ENCODE measurements at regions not wholly inside any gene's neighbourhood (a gene's known extent, or its start where the extent isn't known, plus 50 kb on each side); places are given as distances from the start of the nearest gene placed in this dataset.

- Mint-ChIP-seq H3K9me3 (ENCODE audit: insufficient read depth) (no peaks in the 10 kb centered on the region), H3K4me1 (ENCODE audit: low read depth) (no peaks in the 10 kb centered on the region), H3K36me3 (ENCODE audit: low read depth) (no peaks in the 10 kb centered on the region), H3K27me3 (ENCODE audit: low read depth) (no peaks in the 10 kb centered on the region), H3K4me3 (no peak overlapping the region), H3K27ac (no peak overlapping the region)
- ATAC-seq (no peak), DNase-seq (no peak)
- ChIA-PET POLR2A (no interaction called here), CTCF (no interaction called here)
These were observed 262.1 kb downstream of the EPHA4 start for GRCh38 chr2:221309892-221310583.

GRCh38 chr2:221310730-221311129 lies 261.4 kb downstream of the EPHA4 start:
- Mint-ChIP-seq H3K27ac (no peak overlapping the region), H3K4me1 (ENCODE audit: low read depth) (no peaks in the 10 kb centered on the region), H3K27me3 (ENCODE audit: low read depth) (no peaks in the 10 kb centered on the region), H3K4me3 (no peak overlapping the region), H3K9me3 (ENCODE audit: insufficient read depth) (no peaks in the 10 kb centered on the region), H3K36me3 (ENCODE audit: low read depth) (no peaks in the 10 kb centered on the region)
- DNase-seq = no peak
- ATAC-seq = no peak
- ChIA-PET CTCF (no interaction called here), POLR2A (no interaction called here)

- CTCF ChIA-PET = no interaction called here
- ATAC-seq (no peak), DNase-seq (no peak)
- no peak overlapping the region for H3K27ac Mint-ChIP-seq
- H3K27me3 Mint-ChIP-seq (ENCODE audit: low read depth) = no peaks in the 10 kb centered on the region
- H3K36me3 Mint-ChIP-seq (ENCODE audit: low read depth) = no peaks in the 10 kb centered on the region
- H3K4me1 Mint-ChIP-seq (ENCODE audit: low read depth) = no peaks in the 10 kb centered on the region
- no peaks in the 10 kb centered on the region for H3K9me3 Mint-ChIP-seq (ENCODE audit: insufficient read depth)
- POLR2A ChIA-PET = no interaction called here
- H3K4me3 Mint-ChIP-seq = no peak overlapping the region
These were observed 259.5 kb downstream of the EPHA4 start for GRCh38 chr2:221312634-221313033.

GRCh38 chr2:221314786-221315185 lies 257.3 kb downstream of the EPHA4 start:
- H3K9me3 Mint-ChIP-seq (ENCODE audit: insufficient read depth) = no peaks in the 10 kb centered on the region
- H3K27me3 Mint-ChIP-seq (ENCODE audit: low read depth) = no peaks in the 10 kb centered on the region
- H3K4me1 Mint-ChIP-seq (ENCODE audit: low read depth) = no peaks in the 10 kb centered on the region
- H3K36me3 Mint-ChIP-seq (ENCODE audit: low read depth) = no peaks in the 10 kb centered on the region
- ChIA-PET CTCF (no interaction called here), POLR2A (no interaction called here)
- DNase-seq (no peak), ATAC-seq (no peak)
- no peak overlapping the region for H3K27ac Mint-ChIP-seq
- no peak overlapping the region for H3K4me3 Mint-ChIP-seq

- POLR2A ChIA-PET = no interaction called here
- ATAC-seq = no peak
- no peaks in the 10 kb centered on the region for H3K36me3 Mint-ChIP-seq (ENCODE audit: low read depth)
- CTCF ChIA-PET = no interaction called here
- H3K27me3 Mint-ChIP-seq (ENCODE audit: low read depth) = no peaks in the 10 kb centered on the region
- H3K4me3 Mint-ChIP-seq = no peak overlapping the region
- no peaks in the 10 kb centered on the region for H3K4me1 Mint-ChIP-seq (ENCODE audit: low read depth)
- H3K27ac Mint-ChIP-seq = no peak overlapping the region
- no peaks in the 10 kb centered on the region for H3K9me3 Mint-ChIP-seq (ENCODE audit: insufficient read depth)
- no peak for DNase-seq
These were observed 253.6 kb downstream of the EPHA4 start for GRCh38 chr2:221318376-221319130.

- H3K4me3 Mint-ChIP-seq = no peak overlapping the region
- H3K36me3 Mint-ChIP-seq (ENCODE audit: low read depth) = no peaks in the 10 kb centered on the region
- no peak for DNase-seq
- CTCF ChIA-PET = no interaction called here
- no peaks in the 10 kb centered on the region for H3K4me1 Mint-ChIP-seq (ENCODE audit: low read depth)
- POLR2A ChIA-PET = no interaction called here
- no peaks in the 10 kb centered on the region for H3K9me3 Mint-ChIP-seq (ENCODE audit: insufficient read depth)
- no peaks in the 10 kb centered on the region for H3K27me3 Mint-ChIP-seq (ENCODE audit: low read depth)
- ATAC-seq = no peak
- no peak overlapping the region for H3K27ac Mint-ChIP-seq
These were observed 249.4 kb downstream of the EPHA4 start for GRCh38 chr2:221322741-221323140.

- Mint-ChIP-seq H3K4me1 (ENCODE audit: low read depth) (no peaks in the 10 kb centered on the region), H3K36me3 (ENCODE audit: low read depth) (no peaks in the 10 kb centered on the region), H3K4me3 (no peak overlapping the region), H3K27me3 (ENCODE audit: low read depth) (no peaks in the 10 kb centered on the region), H3K9me3 (ENCODE audit: insufficient read depth) (no peaks in the 10 kb centered on the region), H3K27ac (no peak overlapping the region)
- ATAC-seq = no peak
- no peak for DNase-seq
- ChIA-PET CTCF (no interaction called here), POLR2A (no interaction called here)
These were observed 248.6 kb downstream of the EPHA4 start for GRCh38 chr2:221323513-221323912.

GRCh38 chr2:221330436-221330835 lies 241.7 kb downstream of the EPHA4 start:
- POLR2A ChIA-PET = no interaction called here
- CTCF ChIA-PET = no interaction called here
- Mint-ChIP-seq H3K4me3 (no peak overlapping the region), H3K27me3 (ENCODE audit: low read depth) (no peaks in the 10 kb centered on the region), H3K27ac (no peak overlapping the region), H3K9me3 (ENCODE audit: insufficient read depth) (peaks cover 4% of the 10 kb centered on the region), H3K4me1 (ENCODE audit: low read depth) (no peaks in the 10 kb centered on the region), H3K36me3 (ENCODE audit: low read depth) (no peaks in the 10 kb centered on the region)
- no peak for DNase-seq
- no peak for ATAC-seq

GRCh38 chr2:221334481-221335218 lies 237.5 kb downstream of the EPHA4 start:
- no peaks in the 10 kb centered on the region for H3K27me3 Mint-ChIP-seq (ENCODE audit: low read depth)
- H3K4me1 Mint-ChIP-seq (ENCODE audit: low read depth) = no peaks in the 10 kb centered on the region
- no peak overlapping the region for H3K4me3 Mint-ChIP-seq
- H3K27ac Mint-ChIP-seq = no peak overlapping the region
- POLR2A ChIA-PET = no interaction called here
- ATAC-seq = no peak
- CTCF ChIA-PET = no interaction called here
- H3K36me3 Mint-ChIP-seq (ENCODE audit: low read depth) = no peaks in the 10 kb centered on the region
- H3K9me3 Mint-ChIP-seq (ENCODE audit: insufficient read depth) = peaks cover 4% of the 10 kb centered on the region
- DNase-seq = no peak

- DNase-seq (no peak), ATAC-seq (no peak)
- ChIA-PET CTCF (no interaction called here), POLR2A (no interaction called here)
- peaks cover 4% of the 10 kb centered on the region for H3K9me3 Mint-ChIP-seq (ENCODE audit: insufficient read depth)
- H3K4me1 Mint-ChIP-seq (ENCODE audit: low read depth) = no peaks in the 10 kb centered on the region
- H3K27ac Mint-ChIP-seq = no peak overlapping the region
- H3K4me3 Mint-ChIP-seq = no peak overlapping the region
- no peaks in the 10 kb centered on the region for H3K27me3 Mint-ChIP-seq (ENCODE audit: low read depth)
- no peaks in the 10 kb centered on the region for H3K36me3 Mint-ChIP-seq (ENCODE audit: low read depth)
These were observed 236.8 kb downstream of the EPHA4 start for GRCh38 chr2:221335219-221335752.

- no peak overlapping the region for H3K27ac Mint-ChIP-seq
- H3K4me1 Mint-ChIP-seq (ENCODE audit: low read depth) = no peaks in the 10 kb centered on the region
- DNase-seq (no peak), ATAC-seq (no peak)
- no peak overlapping the region for H3K4me3 Mint-ChIP-seq
- H3K36me3 Mint-ChIP-seq (ENCODE audit: low read depth) = no peaks in the 10 kb centered on the region
- H3K9me3 Mint-ChIP-seq (ENCODE audit: insufficient read depth) = peaks cover under 1% of the 10 kb centered on the region
- ChIA-PET POLR2A (no interaction called here), CTCF (no interaction called here)
- no peaks in the 10 kb centered on the region for H3K27me3 Mint-ChIP-seq (ENCODE audit: low read depth)
These were observed 235.1 kb downstream of the EPHA4 start for GRCh38 chr2:221336967-221337366.

GRCh38 chr2:221337957-221338685 lies 234.0 kb downstream of the EPHA4 start:
- Mint-ChIP-seq H3K9me3 (ENCODE audit: insufficient read depth) (no peaks in the 10 kb centered on the region), H3K27me3 (ENCODE audit: low read depth) (no peaks in the 10 kb centered on the region), H3K4me1 (ENCODE audit: low read depth) (no peaks in the 10 kb centered on the region), H3K36me3 (ENCODE audit: low read depth) (no peaks in the 10 kb centered on the region), H3K4me3 (no peak overlapping the region), H3K27ac (no peak overlapping the region)
- ChIA-PET CTCF (no interaction called here), POLR2A (interaction anchor here (0.6 kb wide), 1 partner anchor 11 kb away, joined by 3 read pairs; no protein-coding TSS in a partner anchor)
- DNase-seq = no peak
- ATAC-seq = no peak
